Fibroblast of the aortic adventitia (primary cell): ENCODE measurements at regions not wholly inside any gene's neighbourhood (a gene's known extent, or its start where the extent isn't known, plus 50 kb on each side); places are given as distances from the start of the nearest gene placed in this dataset.

Experiments
- DNase-seq: peaks from one replicate; pipeline ENCODE4 v3.0.0-alpha.2; 2010; ENCODE audit warnings: low read depth
- H3K4me3 ChIP-seq: 2 replicates; pipeline ENCODE4 v1.5.1; 2011; ENCODE audit warnings: low read depth, mild to moderate bottlenecking, control low read depth, low read length, moderate library complexity
- TF ChIP-seq, protein P1 (sequence below): IDR thresholded peaks from 2 replicates; pipeline ENCODE4 v1.5.1; 2011; ENCODE audit warnings: mild to moderate bottlenecking, low read length, control low read depth, inconsistent platforms; ENCODE audit not compliant: insufficient read depth

DNA sequence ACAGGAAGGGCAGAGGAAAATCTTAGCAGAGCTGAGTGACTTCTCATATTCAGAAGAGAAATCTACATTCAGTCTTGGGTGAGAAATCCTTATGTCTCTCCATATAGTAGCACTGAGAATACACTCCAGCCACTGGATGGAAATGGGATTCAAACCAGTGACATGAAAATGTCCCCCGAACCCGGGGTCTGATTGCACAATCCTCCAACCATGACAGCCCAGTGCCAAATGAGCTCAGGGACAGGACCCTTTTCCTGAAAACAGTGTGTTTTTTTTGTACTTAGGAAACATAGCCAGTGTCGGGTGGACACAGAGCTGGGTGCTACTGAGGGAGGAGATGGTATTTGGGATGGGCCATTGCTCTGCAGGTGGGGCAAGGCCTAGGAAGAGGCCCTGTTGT is 185.6 kb downstream of the CXCL12 start:
- TF ChIP-seq, protein P1, sequence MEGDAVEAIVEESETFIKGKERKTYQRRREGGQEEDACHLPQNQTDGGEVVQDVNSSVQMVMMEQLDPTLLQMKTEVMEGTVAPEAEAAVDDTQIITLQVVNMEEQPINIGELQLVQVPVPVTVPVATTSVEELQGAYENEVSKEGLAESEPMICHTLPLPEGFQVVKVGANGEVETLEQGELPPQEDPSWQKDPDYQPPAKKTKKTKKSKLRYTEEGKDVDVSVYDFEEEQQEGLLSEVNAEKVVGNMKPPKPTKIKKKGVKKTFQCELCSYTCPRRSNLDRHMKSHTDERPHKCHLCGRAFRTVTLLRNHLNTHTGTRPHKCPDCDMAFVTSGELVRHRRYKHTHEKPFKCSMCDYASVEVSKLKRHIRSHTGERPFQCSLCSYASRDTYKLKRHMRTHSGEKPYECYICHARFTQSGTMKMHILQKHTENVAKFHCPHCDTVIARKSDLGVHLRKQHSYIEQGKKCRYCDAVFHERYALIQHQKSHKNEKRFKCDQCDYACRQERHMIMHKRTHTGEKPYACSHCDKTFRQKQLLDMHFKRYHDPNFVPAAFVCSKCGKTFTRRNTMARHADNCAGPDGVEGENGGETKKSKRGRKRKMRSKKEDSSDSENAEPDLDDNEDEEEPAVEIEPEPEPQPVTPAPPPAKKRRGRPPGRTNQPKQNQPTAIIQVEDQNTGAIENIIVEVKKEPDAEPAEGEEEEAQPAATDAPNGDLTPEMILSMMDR, result no peak
- no peak overlapping the region for H3K4me3 ChIP-seq
- DNase-seq, result no peak

DNA sequence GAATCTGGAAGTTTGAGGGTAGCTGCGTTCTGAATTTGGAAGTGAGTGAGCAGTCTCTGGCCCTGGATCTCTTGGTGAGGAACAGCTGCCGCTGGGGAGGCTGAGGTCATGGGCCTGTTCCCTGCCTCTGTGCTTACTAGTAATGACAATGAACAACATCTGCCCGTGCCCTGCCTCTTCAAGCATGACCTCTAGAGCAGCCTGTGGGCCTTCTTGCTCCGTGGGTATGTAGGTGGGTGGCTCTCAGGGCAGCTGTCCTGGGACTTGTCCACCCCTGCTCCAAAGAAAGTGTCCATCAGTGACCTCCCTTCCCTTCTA is 186.2 kb downstream of the CXCL12 start:
- no peak for DNase-seq
- TF ChIP-seq, protein P1, result no peak
- H3K4me3 ChIP-seq, result no peak overlapping the region

DNA sequence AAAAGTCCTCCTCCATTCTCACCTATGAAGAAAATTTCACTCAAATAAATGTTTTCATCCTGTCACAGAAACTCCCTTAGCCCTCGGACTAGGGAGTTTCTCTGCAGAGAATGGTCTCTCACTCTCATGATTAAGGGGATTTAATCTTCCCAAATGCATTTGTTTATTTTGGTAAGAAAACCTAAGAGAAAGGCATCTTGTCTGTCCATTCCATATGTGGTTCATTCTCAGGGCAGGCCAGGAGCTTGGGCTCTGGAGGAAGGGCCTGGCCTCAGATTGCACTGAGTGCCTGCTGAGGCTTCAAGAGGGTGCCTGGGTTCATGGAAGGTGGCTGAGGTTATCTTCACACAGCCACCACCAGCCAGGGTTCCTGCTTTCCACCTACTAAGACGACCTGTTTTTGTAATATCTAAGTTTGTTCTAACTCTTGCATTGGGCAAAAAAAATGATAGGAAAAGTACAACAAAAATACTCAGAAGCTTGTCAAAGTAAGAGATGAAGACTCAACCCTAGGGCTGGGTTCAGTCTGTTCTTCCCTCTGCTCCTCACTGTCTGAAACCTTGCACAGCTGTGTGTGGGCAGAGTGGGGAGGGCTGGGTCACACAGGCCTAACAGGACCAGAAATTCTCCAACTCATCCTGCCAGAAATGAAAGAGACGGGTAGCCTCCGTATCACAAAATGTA is 186.7 kb downstream of the CXCL12 start:
- TF ChIP-seq, protein P1, result no peak
- no peak overlapping the region for H3K4me3 ChIP-seq
- peak; percentile 34 for DNase-seq

DNA sequence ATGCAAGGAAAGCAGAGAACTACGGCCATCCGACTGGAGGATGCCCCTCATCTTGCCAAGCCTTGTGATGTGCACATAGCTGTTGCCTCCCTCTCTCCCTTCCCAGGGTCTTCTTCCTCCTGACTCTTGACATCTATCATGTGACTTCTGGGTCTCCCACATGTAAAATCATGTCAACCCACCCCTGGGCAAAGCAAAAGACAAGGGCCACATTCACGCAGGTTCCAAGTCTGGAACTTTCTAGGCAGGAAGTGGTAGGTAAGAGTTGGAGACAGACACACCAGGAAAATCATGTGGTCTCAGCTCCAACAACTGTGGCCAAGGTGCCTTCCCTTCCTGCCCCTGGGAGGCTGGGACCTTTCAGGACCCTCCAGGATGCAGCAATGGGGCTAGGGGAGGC is 187.3 kb downstream of the CXCL12 start:
- TF ChIP-seq, protein P1, result no peak
- H3K4me3 ChIP-seq, result no peak overlapping the region
- no peak for DNase-seq

DNA sequence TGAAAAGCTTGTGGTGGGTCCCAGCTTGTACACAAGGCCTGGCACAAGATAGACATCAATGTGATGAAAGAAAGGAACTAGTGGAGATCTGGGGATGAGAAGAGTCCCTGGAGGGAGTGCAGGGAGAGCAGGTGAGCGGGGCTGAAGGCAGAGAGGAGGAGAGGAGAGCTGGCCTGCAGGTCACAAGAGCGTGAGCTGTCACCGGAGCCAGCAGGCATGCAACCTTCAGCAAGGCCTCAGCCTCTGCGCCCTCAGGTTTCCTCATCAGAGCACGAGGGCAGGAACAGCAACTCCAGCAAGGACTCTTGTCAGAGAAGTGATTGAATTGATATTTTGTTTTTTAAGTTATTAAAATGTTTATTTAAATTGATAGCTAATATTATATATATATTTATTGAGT is 188.6 kb downstream of the CXCL12 start:
- no peak for DNase-seq
- TF ChIP-seq, protein P1, result no peak
- H3K4me3 ChIP-seq, result no peak overlapping the region

DNA sequence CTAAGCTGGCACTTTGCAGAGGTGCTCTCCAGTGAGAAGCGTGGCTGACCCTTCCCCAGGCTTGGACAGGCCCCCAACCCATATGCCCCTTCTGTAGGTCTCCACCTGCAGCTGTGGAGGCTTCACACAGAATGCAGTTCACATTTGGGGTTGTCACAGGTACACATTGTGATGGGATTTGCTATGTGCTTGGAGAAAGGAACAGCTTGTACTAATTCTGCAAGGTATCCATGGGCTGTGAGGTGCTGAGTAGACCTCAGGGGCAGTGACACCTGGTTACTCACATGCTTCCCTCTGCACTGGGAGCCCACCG is 188.9 kb downstream of the CXCL12 start:
- H3K4me3 ChIP-seq, result no peak overlapping the region
- TF ChIP-seq, protein P1, result no peak
- no peak for DNase-seq
